H9 (cell line): ENCODE measurements at regions not wholly inside any gene's neighbourhood (a gene's known extent, or its start where the extent isn't known, plus 50 kb on each side); places are given as distances from the start of the nearest gene placed in this dataset.

Experiments used
- DNase-seq: peaks from one replicate; pipeline ENCODE4 v3.0.0-alpha.2; 2017
- H2AFZ ChIP-seq: one replicate; pipeline ENCODE4 v1.6.1; 2013; ENCODE audit warnings: mild to moderate bottlenecking, low read length, control low read depth, moderate library complexity
- H2AK5ac ChIP-seq: 2 replicates; pipeline ENCODE4 v1.6.1; 2013; ENCODE audit warnings: low read length, control low read depth, mixed read lengths; ENCODE audit not compliant: insufficient read length
- H2BK120ac ChIP-seq: one replicate; pipeline ENCODE4 v1.6.1; 2013; ENCODE audit warnings: low read depth, mild to moderate bottlenecking, low read length, control low read depth, inconsistent platforms; ENCODE audit not compliant: poor library complexity, severe bottlenecking
- H2BK12ac ChIP-seq: 2 replicates; pipeline ENCODE4 v1.6.1; 2013; ENCODE audit warnings: low read length, control low read depth, mixed read lengths, low read depth; ENCODE audit not compliant: insufficient read length
- H2BK15ac ChIP-seq: 2 replicates; pipeline ENCODE4 v1.6.1; 2013; ENCODE audit warnings: low read depth, low read length, control low read depth
- H2BK20ac ChIP-seq: one replicate; pipeline ENCODE4 v1.6.1; 2013; ENCODE audit warnings: low read depth, mild to moderate bottlenecking, low read length, control low read depth, inconsistent platforms; ENCODE audit not compliant: poor library complexity, severe bottlenecking
- H2BK5ac ChIP-seq: 2 replicates; pipeline ENCODE4 v1.6.1; 2013; ENCODE audit warnings: low read length, control low read depth, mixed read lengths; ENCODE audit not compliant: insufficient read length
- H3K14ac ChIP-seq: 2 replicates; pipeline ENCODE4 v1.6.1; 2013; ENCODE audit warnings: low read length, control low read depth; ENCODE audit not compliant: insufficient read depth
- H3K18ac ChIP-seq: 2 replicates; pipeline ENCODE4 v1.6.1; 2013; ENCODE audit warnings: low read depth, mild to moderate bottlenecking, mixed read lengths, low read length, control low read depth; ENCODE audit not compliant: insufficient read length
- H3K23ac ChIP-seq: 2 replicates; pipeline ENCODE4 v1.6.1; 2013; ENCODE audit warnings: low read length, control low read depth, mixed read lengths, low read depth; ENCODE audit not compliant: insufficient read length
- H3K23me2 ChIP-seq: 2 replicates; pipeline ENCODE4 v1.6.1; 2013; ENCODE audit warnings: low read depth, mild to moderate bottlenecking, mixed read lengths, low read length, control low read depth; ENCODE audit not compliant: insufficient read length, poor library complexity, severe bottlenecking
- H3K27ac ChIP-seq: 2 replicates; pipeline ENCODE4 v1.5.1; 2013; ENCODE audit warnings: low read length, control low read depth, mixed read lengths, low read depth; ENCODE audit not compliant: insufficient read length
- H3K27me3 ChIP-seq: 2 replicates; pipeline ENCODE4 v1.6.1; 2013; ENCODE audit warnings: low read length, control low read depth, inconsistent platforms; ENCODE audit not compliant: insufficient read depth
- H3K4ac ChIP-seq: 2 replicates; pipeline ENCODE4 v1.6.1; 2013; ENCODE audit warnings: low read depth, mild to moderate bottlenecking, control low read depth, inconsistent platforms, low read length, moderate library complexity
- H3K4me1 ChIP-seq: 2 replicates; pipeline ENCODE4 v1.6.1; 2013; ENCODE audit warnings: low read length, control low read depth, inconsistent platforms; ENCODE audit not compliant: insufficient read depth
- H3K4me2 ChIP-seq: 2 replicates; pipeline ENCODE4 v1.6.1; 2013; ENCODE audit warnings: low read length, control low read depth, mixed read lengths; ENCODE audit not compliant: insufficient read length, insufficient read depth
- H3K56ac ChIP-seq: 2 replicates; pipeline ENCODE4 v1.6.1; 2013; ENCODE audit warnings: low read depth, mild to moderate bottlenecking, mixed read lengths, low read length, control low read depth; ENCODE audit not compliant: insufficient read length
- H3K79me1 ChIP-seq: 2 replicates; pipeline ENCODE4 v1.6.1; 2013; ENCODE audit warnings: low read depth, mild to moderate bottlenecking, moderate library complexity, low read length, control low read depth, inconsistent platforms; ENCODE audit not compliant: insufficient read depth, poor library complexity, severe bottlenecking
- H3K79me2 ChIP-seq: 2 replicates; pipeline ENCODE4 v1.6.1; 2013; ENCODE audit warnings: low read length, control low read depth, inconsistent platforms; ENCODE audit not compliant: insufficient read depth
- H3K9ac ChIP-seq: 2 replicates; pipeline ENCODE4 v1.6.1; 2013; ENCODE audit warnings: low read length, control low read depth, mixed read lengths; ENCODE audit not compliant: insufficient read length; ENCODE audit errors: extremely low read depth
- H3K9me3 ChIP-seq: one replicate; pipeline ENCODE4 v1.6.1; 2013; ENCODE audit warnings: low read depth, low read length, inconsistent platforms; ENCODE audit not compliant: control insufficient read depth
- H3T11ph ChIP-seq: one replicate; pipeline ENCODE4 v1.6.1; 2013; ENCODE audit warnings: mild to moderate bottlenecking, low read length, control low read depth, inconsistent platforms
- H4K20me1 ChIP-seq: one replicate; pipeline ENCODE4 v1.6.1; 2013; ENCODE audit not compliant: control insufficient read depth, insufficient read length, insufficient read depth
- H4K5ac ChIP-seq: 2 replicates; pipeline ENCODE4 v1.6.1; 2013; ENCODE audit warnings: low read depth, mild to moderate bottlenecking, mixed read lengths, low read length, control low read depth; ENCODE audit not compliant: insufficient read length
- H4K8ac ChIP-seq: replicated peaks from 2 replicates; pipeline ENCODE4 v1.6.1; 2013; ENCODE audit warnings: low read length, control low read depth, mixed read lengths, low read depth; ENCODE audit not compliant: insufficient read length
- H4K91ac ChIP-seq: 2 replicates; pipeline ENCODE4 v1.6.1; 2013; ENCODE audit warnings: low read depth, mild to moderate bottlenecking, moderate library complexity, mixed read lengths, low read length, control low read depth; ENCODE audit not compliant: insufficient read length
- H3K27ac Mint-ChIP-seq, 3 experiments: 2 replicates in 2 of 3; 3 replicates in 1 of 3; pipeline ENCODE4 v1.8.0; 2020 to 2021; ENCODE audit warnings: mixed read lengths in 3 of 3, mild to moderate bottlenecking in 1 of 3, moderate library complexity in 1 of 3
- H3K27me3 Mint-ChIP-seq: 2 replicates; pipeline ENCODE4 v1.8.0; 2021; ENCODE audit warnings: low read depth, mild to moderate bottlenecking, moderate library complexity, mixed read lengths
- H3K36me3 Mint-ChIP-seq, 3 experiments: 2 replicates in 2 of 3; 3 replicates in 1 of 3; pipeline ENCODE4 v1.8.0; 2020 to 2021; ENCODE audit warnings: low read depth in 3 of 3, mixed read lengths in 3 of 3; ENCODE audit not compliant: insufficient read depth in 1 of 3
- H3K4me1 Mint-ChIP-seq, 2 experiments: 2 replicates each; pipeline ENCODE4 v1.8.0; 2020; ENCODE audit warnings: mixed read lengths in 2 of 2
- H3K4me3 Mint-ChIP-seq, 2 experiments: 2 replicates in 1 of 2; 3 replicates in 1 of 2; pipeline ENCODE4 v1.8.0; 2020 to 2021; ENCODE audit warnings: mild to moderate bottlenecking in 2 of 2, mixed read lengths in 2 of 2, moderate library complexity in 1 of 2
- H3K9me3 Mint-ChIP-seq, 2 experiments: 2 replicates in 1 of 2; 3 replicates in 1 of 2; pipeline ENCODE4 v1.8.0; 2020; ENCODE audit warnings: mild to moderate bottlenecking in 2 of 2, mixed read lengths in 2 of 2, moderate library complexity in 1 of 2
- WGBS: extraction: QIAGEN DNeasy Blood & Tissue Kit; methylation state at CpG from one replicate; pipeline ENCODE4 v1.1.7; 2013; ENCODE audit warnings: missing lambda C conversion rate, low lambda C conversion rate, mixed read lengths; ENCODE audit not compliant: insufficient read length; ENCODE audit errors: extremely low coverage; 5-methylcytosine and 5-hydroxymethylcytosine counted together
- TF ChIP-seq, protein P1 (sequence below): fragments of 200-600 bp; sonication (generic); conservative IDR thresholded peaks from 3 replicates; pipeline ENCODE4 v1.8.0; 2021; ENCODE audit warnings: antibody characterized with exemption, mild to moderate bottlenecking

GRCh38 chr1:218874801-218875400 is 298.8 kb upstream of the LYPLAL1 start:
- no peak overlapping the region for H3K4me3 Mint-ChIP-seq
- Histone ChIP-seq H3K23ac (no peak overlapping the region), H2BK20ac (no peak overlapping the region), H3K9ac (no peak overlapping the region), H4K20me1 (no peaks in the 10 kb centered on the region), H2BK120ac (no peak overlapping the region), H3K4me1 (no peaks in the 10 kb centered on the region), H3K56ac (no peak overlapping the region), H3K4me2 (no peak overlapping the region), H2BK15ac (no peak overlapping the region), H4K91ac (no peak overlapping the region), H3K23me2 (no peaks in the 10 kb centered on the region), H3K27ac (no peak overlapping the region), H3K27me3 (no peaks in the 10 kb centered on the region), H2AFZ (no peak overlapping the region), H4K8ac (no peak overlapping the region), H2BK5ac (no peak overlapping the region), H3K79me1 (no peaks in the 10 kb centered on the region), H4K5ac (no peak overlapping the region), H2BK12ac (no peak overlapping the region), H3K18ac (no peak overlapping the region), H3T11ph (no peak overlapping the region), H3K4ac (no peak overlapping the region), H3K9me3 (no peaks in the 10 kb centered on the region), H2AK5ac (no peak overlapping the region), H3K14ac (no peak overlapping the region), H3K79me2 (no peaks in the 10 kb centered on the region)
- no peak overlapping the region for H3K27ac Mint-ChIP-seq
- no peaks in the 10 kb centered on the region for H3K9me3 Mint-ChIP-seq
- H3K36me3 Mint-ChIP-seq: no peaks in the 10 kb centered on the region
- peaks cover 3 to 4% of the 10 kb centered on the region in 2 experiments; a peak in 3 of 4 replicates for H3K4me1 Mint-ChIP-seq
- WGBS: no CpG with 5 or more reads among the region's 11 CpGs
- TF ChIP-seq, protein P1, sequence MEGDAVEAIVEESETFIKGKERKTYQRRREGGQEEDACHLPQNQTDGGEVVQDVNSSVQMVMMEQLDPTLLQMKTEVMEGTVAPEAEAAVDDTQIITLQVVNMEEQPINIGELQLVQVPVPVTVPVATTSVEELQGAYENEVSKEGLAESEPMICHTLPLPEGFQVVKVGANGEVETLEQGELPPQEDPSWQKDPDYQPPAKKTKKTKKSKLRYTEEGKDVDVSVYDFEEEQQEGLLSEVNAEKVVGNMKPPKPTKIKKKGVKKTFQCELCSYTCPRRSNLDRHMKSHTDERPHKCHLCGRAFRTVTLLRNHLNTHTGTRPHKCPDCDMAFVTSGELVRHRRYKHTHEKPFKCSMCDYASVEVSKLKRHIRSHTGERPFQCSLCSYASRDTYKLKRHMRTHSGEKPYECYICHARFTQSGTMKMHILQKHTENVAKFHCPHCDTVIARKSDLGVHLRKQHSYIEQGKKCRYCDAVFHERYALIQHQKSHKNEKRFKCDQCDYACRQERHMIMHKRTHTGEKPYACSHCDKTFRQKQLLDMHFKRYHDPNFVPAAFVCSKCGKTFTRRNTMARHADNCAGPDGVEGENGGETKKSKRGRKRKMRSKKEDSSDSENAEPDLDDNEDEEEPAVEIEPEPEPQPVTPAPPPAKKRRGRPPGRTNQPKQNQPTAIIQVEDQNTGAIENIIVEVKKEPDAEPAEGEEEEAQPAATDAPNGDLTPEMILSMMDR: no peak
- no peak for DNase-seq
- H3K27me3 Mint-ChIP-seq: no peaks in the 10 kb centered on the region
